HG02571 (cell line): ENCODE measurements at regions not wholly inside any gene's neighbourhood (a gene's known extent, or its start where the extent isn't known, plus 50 kb on each side); places are given as distances from the start of the nearest gene placed in this dataset.

Experiments
- ATAC-seq: cut with Tn5 transposase; IDR thresholded peaks from one replicate; pipeline ENCODE4 v1.9.1; 2021; ENCODE audit warnings: mild to moderate bottlenecking, moderate library complexity; ENCODE audit not compliant: unreplicated experiment

GRCh38 chr10:128820663-128821062, 646.4 kb upstream of the MGMT start:
- ATAC-seq, result no peak

- no peak for ATAC-seq
Observed at GRCh38 chr10:128823201-128823600, 643.8 kb upstream of the MGMT start.

- no peak for ATAC-seq
Observed at GRCh38 chr10:128825626-128826025, 641.4 kb upstream of the MGMT start.

GRCh38 chr10:128833671-128834070, 633.4 kb upstream of the MGMT start:
- ATAC-seq, result no peak

DNA sequence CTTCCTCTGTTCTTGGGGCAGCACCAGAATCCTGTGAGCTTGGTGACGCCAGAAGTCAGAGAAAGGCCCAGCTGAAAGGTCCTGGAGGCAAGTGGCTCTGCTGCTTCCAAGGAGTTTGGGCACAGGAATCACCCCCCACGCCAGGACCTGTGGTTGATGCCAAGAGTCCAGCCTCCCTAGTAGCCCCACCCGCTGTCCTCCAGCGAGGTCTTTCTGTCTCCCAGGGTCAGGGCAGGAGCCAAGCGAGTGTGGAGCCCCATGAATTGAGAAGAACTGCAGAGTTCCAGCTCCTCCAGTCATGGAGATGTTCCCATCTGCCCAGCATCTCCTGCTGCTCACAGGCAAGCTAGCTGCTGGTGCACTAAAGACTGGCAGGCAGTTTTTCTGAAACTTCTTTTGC, 631.7 kb upstream of the MGMT start:
- ATAC-seq, result no peak

DNA sequence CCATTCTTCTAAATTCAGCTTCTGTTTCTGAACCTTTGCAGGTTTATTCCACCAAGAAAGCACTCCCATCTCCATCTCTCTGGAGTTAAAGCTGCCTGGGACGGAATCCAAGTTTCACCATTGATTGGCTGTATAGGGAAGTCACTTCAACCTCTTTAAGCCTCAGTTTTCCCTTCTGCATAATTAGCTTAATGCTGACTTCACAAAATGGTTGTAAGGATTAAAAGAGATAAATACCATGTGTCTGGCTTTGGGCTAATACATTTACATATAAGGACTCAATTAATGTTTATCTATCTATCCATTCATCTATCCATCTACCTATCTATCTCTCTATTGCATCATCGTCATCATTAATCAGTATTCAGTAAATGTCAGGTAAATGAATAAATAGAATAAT, 629.6 kb upstream of the MGMT start:
- ATAC-seq, result no peak

DNA sequence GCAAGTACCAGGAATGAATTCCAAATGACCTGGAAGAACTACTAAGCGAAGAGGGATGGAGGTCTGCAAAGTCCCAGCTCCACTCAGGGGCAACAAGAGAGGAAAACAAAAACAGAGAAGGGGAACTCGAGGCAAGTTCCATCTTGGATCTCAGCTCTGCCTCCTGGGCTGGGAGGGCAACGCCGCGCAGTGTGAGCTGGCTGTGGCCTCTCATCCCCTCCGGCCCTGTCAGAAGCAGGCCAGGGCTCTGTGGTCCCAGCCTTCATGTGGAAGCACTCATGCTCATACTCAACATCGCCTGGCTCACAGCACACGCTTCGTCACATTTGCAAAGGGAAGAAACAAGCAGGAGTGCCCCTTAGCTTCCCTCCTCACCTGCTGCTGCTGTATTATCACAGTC, 627.9 kb upstream of the MGMT start:
- ATAC-seq, result no peak

DNA sequence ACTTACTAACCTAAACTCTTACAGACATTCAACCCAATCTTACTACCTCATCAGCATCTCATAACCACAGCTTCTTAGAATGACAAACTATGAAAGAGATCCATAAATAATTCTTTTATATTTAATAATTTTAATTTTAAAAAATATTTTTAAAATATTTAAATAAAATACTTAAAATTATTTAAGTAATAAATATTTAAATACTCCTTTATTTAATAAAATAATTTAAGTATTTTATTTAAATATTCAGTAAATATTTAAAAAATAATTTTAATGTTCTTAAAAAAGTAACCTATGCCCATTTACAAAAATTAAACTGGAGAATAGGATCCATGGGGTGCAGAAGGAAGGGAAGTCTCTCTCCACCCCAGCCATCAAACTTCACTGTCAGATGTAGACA, 627.3 kb upstream of the MGMT start:
- ATAC-seq, result no peak

- no peak for ATAC-seq
Observed at GRCh38 chr10:128843972-128844371, 623.1 kb upstream of the MGMT start.

- no peak for ATAC-seq
Observed at GRCh38 chr10:128846927-128847326, 620.1 kb upstream of the MGMT start.

- ATAC-seq, result no peak
Observed at GRCh38 chr10:128848810-128849209, 618.2 kb upstream of the MGMT start.

- no peak for ATAC-seq
Observed at GRCh38 chr10:128850647-128851046, 616.4 kb upstream of the MGMT start.

- no peak for ATAC-seq
Observed at GRCh38 chr10:128851281-128851680, 615.8 kb upstream of the MGMT start.

- no peak for ATAC-seq
Observed at GRCh38 chr10:128851726-128852125, 615.3 kb upstream of the MGMT start.

- no peak for ATAC-seq
Observed at GRCh38 chr10:128852449-128852848, 614.6 kb upstream of the MGMT start.

DNA sequence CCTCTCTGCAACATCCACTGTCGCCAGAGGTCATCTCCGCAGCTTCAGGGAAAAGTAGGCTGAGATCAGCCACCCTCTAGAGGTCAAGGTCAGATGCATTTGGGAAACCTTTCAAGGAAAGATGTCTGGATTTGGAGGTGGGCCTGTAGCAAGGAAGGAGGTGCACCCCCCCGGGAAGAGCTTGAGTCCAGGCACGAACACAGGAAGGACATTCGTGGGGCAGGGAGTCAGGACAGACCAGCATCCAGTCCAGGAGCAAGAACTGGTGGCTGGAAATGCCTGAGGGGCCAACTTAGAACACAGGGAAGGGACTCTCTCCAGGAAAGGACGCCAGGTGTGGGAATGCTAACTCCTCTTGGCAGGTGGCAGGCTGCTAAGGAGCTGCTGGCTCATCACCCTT, 614.1 kb upstream of the MGMT start:
- no peak for ATAC-seq

GRCh38 chr10:128853537-128853936, 613.5 kb upstream of the MGMT start:
- no peak for ATAC-seq

DNA sequence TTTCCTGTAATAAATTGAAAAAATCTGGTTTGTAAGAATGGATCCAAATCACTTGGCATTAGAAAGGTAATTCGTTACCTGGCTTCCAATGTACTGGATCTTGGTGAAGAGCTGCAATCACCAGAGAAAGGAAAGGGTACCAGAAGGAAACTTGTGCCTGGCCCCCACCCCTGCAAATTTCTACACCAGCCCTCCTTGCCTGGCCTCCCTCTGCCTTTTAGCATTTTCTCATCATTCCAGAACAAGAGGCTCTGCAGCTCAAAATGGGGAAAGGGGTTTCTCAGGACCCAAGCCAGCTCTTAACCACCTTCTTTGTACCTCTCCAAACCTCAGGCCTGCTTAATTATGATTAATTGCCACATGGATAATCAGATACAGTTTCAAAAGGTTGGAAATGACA, 612.8 kb upstream of the MGMT start:
- no peak for ATAC-seq

DNA sequence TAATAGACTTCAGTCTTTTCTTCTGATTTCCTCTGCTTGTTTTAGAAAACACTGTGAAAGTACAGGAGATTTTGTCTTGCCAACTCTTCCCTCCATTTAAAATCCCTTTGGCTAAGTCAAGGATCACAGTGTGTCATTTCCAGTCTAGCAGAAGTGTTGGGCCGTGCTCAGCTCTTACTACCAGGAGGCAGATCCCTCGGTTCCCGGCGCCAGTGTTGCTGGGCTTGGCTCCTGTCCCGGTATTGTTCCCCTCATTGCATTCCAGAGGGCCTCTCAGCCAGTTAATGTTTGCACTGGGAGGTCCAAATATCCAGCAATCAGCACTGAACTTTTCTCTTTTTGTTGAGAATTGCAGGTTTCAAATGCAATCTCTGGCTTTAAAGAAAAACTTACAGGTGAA, 612.1 kb upstream of the MGMT start:
- ATAC-seq, result no peak

DNA sequence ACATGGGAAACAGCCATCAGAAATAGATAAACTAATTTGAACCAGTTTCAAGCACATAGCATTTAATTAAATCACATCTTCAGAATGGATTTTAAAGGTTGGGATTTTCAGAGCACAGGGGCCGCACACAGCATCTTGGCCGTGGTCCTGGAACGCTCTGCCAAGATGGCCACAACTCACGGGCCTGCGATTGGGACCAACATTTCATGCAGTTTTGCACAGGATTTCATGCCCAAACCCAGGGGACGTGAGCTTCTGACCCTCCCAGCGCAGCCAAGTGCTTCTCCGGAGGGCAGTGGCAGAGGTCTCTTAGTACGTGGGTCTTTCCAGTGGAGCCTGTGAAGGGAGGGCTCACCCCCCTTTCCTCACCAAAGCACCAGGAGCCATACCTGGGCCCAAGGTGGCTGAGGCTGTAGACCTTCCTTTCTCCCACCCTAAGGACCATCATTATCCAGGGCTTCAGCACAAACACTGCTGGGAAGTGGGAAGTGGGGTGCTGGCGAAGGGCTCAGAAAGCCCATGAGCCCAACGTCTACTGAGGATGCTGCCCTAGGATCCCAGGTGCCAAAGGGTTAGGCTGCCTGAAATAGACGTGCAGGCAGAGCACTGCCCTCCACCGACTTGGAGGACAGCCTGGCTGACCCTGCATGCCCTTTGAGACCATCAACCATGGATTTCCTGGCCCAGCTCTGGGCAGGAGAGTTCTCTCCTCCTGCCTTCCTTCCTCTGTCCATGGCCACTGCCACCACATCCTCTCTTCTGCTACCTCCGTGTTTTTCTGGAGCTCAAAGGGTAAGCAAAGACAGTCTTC, 611.2 kb upstream of the MGMT start:
- ATAC-seq, result no peak

DNA sequence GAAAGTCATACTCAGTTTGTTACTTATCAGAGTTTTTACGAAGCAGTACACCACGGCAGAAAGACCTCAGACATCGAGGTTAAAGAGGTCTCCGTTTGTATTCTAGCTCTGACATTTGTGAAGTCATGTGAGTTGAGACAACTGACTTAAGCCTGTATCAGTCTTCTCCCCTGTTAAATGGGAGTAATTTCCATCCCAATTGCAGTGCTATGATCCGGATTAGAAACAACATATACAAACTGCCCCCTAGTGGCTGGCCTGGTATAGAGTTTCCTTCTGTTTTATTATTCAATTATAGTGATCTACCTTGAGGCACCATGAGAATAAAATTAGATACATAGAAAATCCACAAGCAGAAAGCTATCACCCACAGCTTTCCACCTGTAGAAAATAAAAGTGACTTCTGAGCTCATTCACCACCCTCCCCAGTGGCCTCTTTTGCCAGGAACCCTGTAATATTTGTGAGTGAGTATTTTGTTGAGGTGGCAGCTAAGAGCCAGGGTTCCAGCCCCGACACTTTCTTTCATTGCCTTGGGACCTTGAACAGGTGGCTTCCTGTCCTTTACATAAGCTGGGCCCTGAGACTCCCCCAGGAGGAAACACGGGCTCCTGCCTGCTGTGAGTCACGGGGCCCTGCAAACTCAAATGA, 607.2 kb upstream of the MGMT start:
- ATAC-seq, result no peak

DNA sequence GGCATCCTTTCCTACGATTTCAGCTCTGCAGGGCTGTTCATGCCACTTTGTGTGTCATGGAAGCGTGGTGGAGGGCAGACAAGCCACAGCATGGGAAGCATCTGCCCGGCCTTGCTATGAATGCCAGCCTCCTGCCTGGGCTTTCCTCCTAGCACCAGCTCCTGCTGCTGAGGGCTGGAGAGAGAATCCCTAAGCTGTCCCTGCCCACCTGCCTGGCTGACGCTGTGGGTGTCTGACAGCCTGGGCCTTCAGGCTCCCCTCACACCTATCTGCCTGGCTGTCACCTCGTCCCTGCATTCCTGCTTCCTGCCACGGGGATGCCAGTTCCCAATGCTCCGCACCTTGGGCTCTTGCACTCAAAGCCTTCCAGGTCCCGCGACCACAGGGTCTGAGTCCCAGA, 606.5 kb upstream of the MGMT start:
- ATAC-seq, result no peak
